ENCODE measurements at regions not wholly inside any gene's neighbourhood (a gene's known extent, or its start where the extent isn't known, plus 50 kb on each side); places are given as distances from the start of the nearest gene placed in this dataset.

- TF ChIP-seq SIN3A (IDR thresholded peaks at IDR 0.05; ENCODE audit: borderline replicate concordance, insufficient read depth, low read length) (no peak), POLR2AphosphoS5 (IDR thresholded peaks at IDR 0.05; ENCODE audit: low read depth, low read length) (no peak), TAF1 (IDR thresholded peaks at IDR 0.05; ENCODE audit: borderline replicate concordance, insufficient read depth, low read length) (no peak), REST (IDR thresholded peaks at IDR 0.05; ENCODE audit: insufficient read depth in 1 of 2, low read depth in 2 of 2, low read length in 2 of 2) (no peak)
Observed at GRCh38 chr15:93252780-93253179, 163.8 kb upstream of the RGMA start.

All from PFSK-1 (cell line).